KMS-11 (cell line): ENCODE measurements at regions not wholly inside any gene's neighbourhood (a gene's known extent, or its start where the extent isn't known, plus 50 kb on each side); places are given as distances from the start of the nearest gene placed in this dataset.

ENCODE experiments used
- H2AFZ ChIP-seq: fragments of 200-600 bp; sonication (generic); 2 replicates; pipeline ENCODE4 v1.6.1; 2016; ENCODE audit warnings: antibody characterized with exemption, mixed run types, low read depth
- H3K27ac ChIP-seq: fragments of 200-600 bp; sonication (generic); 2 replicates; pipeline ENCODE4 v1.6.1; 2016; ENCODE audit warnings: mild to moderate bottlenecking, mixed run types
- H3K27me3 ChIP-seq: fragments of 200-600 bp; sonication (generic); 2 replicates; pipeline ENCODE4 v1.6.1; 2017; ENCODE audit warnings: mild to moderate bottlenecking, low read depth, mixed run types, moderate library complexity; ENCODE audit not compliant: insufficient read depth
- H3K36me3 ChIP-seq: fragments of 200-600 bp; sonication (generic); 2 replicates; pipeline ENCODE4 v1.6.1; 2017; ENCODE audit warnings: mild to moderate bottlenecking, mixed run types; ENCODE audit not compliant: insufficient read depth
- H3K4me1 ChIP-seq: fragments of 200-600 bp; sonication (generic); 2 replicates; pipeline ENCODE4 v1.6.1; 2016; ENCODE audit warnings: mild to moderate bottlenecking, low read depth, mixed run types; ENCODE audit not compliant: poor library complexity, severe bottlenecking
- H3K4me2 ChIP-seq: fragments of 200-600 bp; sonication (generic); 2 replicates; pipeline ENCODE4 v1.7.0; 2016; ENCODE audit warnings: mild to moderate bottlenecking, mixed run types
- H3K4me3 ChIP-seq: fragments of 200-600 bp; sonication (generic); IDR thresholded peaks from 2 replicates; pipeline ENCODE4 v1.6.1; 2017; ENCODE audit warnings: low read depth, low read length, mixed read lengths; ENCODE audit not compliant: insufficient read depth
- H3K79me2 ChIP-seq: fragments of 200-600 bp; sonication (generic); 2 replicates; pipeline ENCODE4 v1.6.1; 2016; ENCODE audit warnings: low read depth, mixed run types; ENCODE audit not compliant: insufficient read depth
- H3K9ac ChIP-seq: fragments of 200-600 bp; sonication (generic); 2 replicates; pipeline ENCODE4 v1.6.1; 2016; ENCODE audit warnings: mild to moderate bottlenecking, mixed run types
- H4K20me1 ChIP-seq: fragments of 200-600 bp; sonication (generic); 2 replicates; pipeline ENCODE4 v1.6.1; 2016; ENCODE audit warnings: mild to moderate bottlenecking, mixed run types; ENCODE audit not compliant: insufficient read depth
- CTCF ChIP-seq: fragments of 200-600 bp; sonication (generic); conservative IDR thresholded peaks from 2 replicates; pipeline ENCODE4 v1.6.1; 2017; ENCODE audit warnings: low read depth, mild to moderate bottlenecking, antibody characterized with exemption, low read length, moderate library complexity, mixed read lengths

DNA sequence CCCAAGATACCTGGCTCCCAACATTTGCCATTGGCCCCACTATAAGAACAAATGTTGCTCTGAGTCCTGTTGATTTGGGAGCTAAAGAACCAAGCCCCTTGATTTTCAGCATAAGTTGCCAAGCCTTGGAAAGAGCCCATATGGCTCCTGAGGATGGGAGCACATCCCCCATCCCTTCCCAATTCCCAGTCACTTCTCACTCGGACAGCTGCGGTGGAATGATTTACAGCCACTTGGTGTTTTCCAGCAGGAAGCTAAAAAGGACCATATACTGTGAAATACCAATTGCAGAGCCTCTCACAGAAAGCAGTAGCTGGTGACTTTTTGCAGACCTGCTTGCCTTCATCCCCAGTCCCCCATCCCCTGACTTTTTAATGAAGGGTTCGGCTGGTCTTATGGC lies 524.6 kb downstream of the GRIN2A start:
- no peak for TF ChIP-seq CTCF
- H3K27ac ChIP-seq: no peak overlapping the region
- H3K36me3 ChIP-seq: no peaks in the 10 kb centered on the region
- H3K4me3 ChIP-seq: no peak overlapping the region
- H3K27me3 ChIP-seq: no peaks in the 10 kb centered on the region
- no peak overlapping the region for H3K9ac ChIP-seq
- no peaks in the 10 kb centered on the region for H4K20me1 ChIP-seq
- H3K79me2 ChIP-seq: no peaks in the 10 kb centered on the region
- no peak overlapping the region for H2AFZ ChIP-seq
- no peaks in the 10 kb centered on the region for H3K4me1 ChIP-seq
- no peak overlapping the region for H3K4me2 ChIP-seq

DNA sequence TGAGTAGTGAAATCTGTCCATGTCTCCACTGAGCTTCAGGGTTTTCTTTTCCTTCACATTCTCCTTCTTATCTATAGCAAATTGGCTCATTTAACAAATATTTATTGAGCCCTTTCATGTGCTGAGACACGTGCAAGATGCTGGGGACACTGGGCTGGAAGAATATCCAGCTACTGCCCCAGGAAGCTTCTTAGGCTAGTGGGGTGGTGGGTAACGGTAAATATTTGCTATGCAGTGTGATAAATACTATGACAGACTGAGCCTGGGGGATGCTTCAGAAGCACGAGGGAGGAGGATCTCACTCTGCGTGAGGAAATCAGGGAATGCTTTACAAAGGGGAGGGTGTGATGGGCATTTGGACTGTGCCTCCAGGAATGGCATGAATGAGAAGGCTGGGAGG lies 524.1 kb downstream of the GRIN2A start:
- Histone ChIP-seq H3K9ac (no peak overlapping the region), H3K27me3 (no peaks in the 10 kb centered on the region), H2AFZ (no peak overlapping the region), H3K79me2 (no peaks in the 10 kb centered on the region), H3K4me2 (no peak overlapping the region), H3K27ac (no peak overlapping the region), H3K4me1 (no peaks in the 10 kb centered on the region), H3K4me3 (no peak overlapping the region), H4K20me1 (no peaks in the 10 kb centered on the region), H3K36me3 (no peaks in the 10 kb centered on the region)
- TF ChIP-seq CTCF: no peak

DNA sequence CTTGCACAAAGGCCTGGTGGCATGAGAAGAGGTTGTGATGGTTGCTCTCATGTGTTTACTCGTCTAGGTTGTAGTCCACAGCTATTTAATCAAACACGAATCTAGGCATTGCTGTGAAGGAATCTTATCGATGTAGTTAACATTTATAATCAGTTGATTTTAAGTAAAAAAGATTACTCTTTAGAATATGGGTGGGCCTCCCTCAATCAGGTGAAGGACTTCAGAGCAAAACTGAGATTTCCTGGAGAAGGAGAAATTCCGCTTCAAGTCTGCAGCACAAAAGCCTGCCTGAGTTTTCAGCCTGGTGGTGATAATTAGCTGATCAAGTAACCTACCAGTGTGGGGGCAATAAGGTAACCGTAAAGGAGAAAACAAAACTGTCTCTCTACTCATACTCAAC lies 523.6 kb downstream of the GRIN2A start:
- no peak for TF ChIP-seq CTCF
- Histone ChIP-seq H3K4me3 (no peak overlapping the region), H3K79me2 (no peaks in the 10 kb centered on the region), H3K27ac (no peak overlapping the region), H4K20me1 (no peaks in the 10 kb centered on the region), H3K36me3 (no peaks in the 10 kb centered on the region), H3K4me1 (no peaks in the 10 kb centered on the region), H3K9ac (no peak overlapping the region), H3K27me3 (no peaks in the 10 kb centered on the region), H2AFZ (no peak overlapping the region), H3K4me2 (no peak overlapping the region)

GRCh38 chr16:9660898-9661297 lies 521.3 kb downstream of the GRIN2A start:
- no peak for TF ChIP-seq CTCF
- Histone ChIP-seq H3K4me1 (no peaks in the 10 kb centered on the region), H3K4me3 (no peak overlapping the region), H3K36me3 (no peaks in the 10 kb centered on the region), H3K9ac (no peak overlapping the region), H4K20me1 (no peaks in the 10 kb centered on the region), H3K4me2 (no peak overlapping the region), H3K79me2 (no peaks in the 10 kb centered on the region), H2AFZ (no peak overlapping the region), H3K27me3 (no peaks in the 10 kb centered on the region), H3K27ac (no peak overlapping the region)
